ENCODE measurements at regions not wholly inside any gene's neighbourhood (a gene's known extent, or its start where the extent isn't known, plus 50 kb on each side); places are given as distances from the start of the nearest gene placed in this dataset.

- H3K36me3 ChIP-seq (ENCODE audit: insufficient read depth, low read length) = no peaks in the 10 kb centered on the region
- H3K27me3 ChIP-seq (ENCODE audit: insufficient read depth, low read depth, low read length) = no peaks in the 10 kb centered on the region
- H4K20me1 ChIP-seq (ENCODE audit: insufficient read depth) = no peaks in the 10 kb centered on the region
- no peak overlapping the region for H3K4me3 ChIP-seq (ENCODE audit: low read length)
- H3K9me2 ChIP-seq (ENCODE audit: insufficient read depth, low read length) = no peaks in the 10 kb centered on the region
- TF ChIP-seq CTCF (IDR thresholded peaks at IDR 0.05; ENCODE audit: poor library complexity, severe bottlenecking) (no peak), MXI1 (conservative IDR thresholded peaks at IDR 0.05; ENCODE audit: poor library complexity, severe bottlenecking) (no peak), EP300 (conservative IDR thresholded peaks at IDR 0.05; ENCODE audit: poor library complexity, severe bottlenecking) (no peak), SMC3 (conservative IDR thresholded peaks at IDR 0.05; ENCODE audit: poor library complexity) (no peak)
- no peak overlapping the region for H2AFZ ChIP-seq (ENCODE audit: low read depth, low read length)
- no peak overlapping the region for H3K27ac ChIP-seq (ENCODE audit: low read length)
- H3F3A ChIP-seq (ENCODE audit: insufficient read depth, low read length, poor library complexity, severe bottlenecking) = no peaks in the 10 kb centered on the region
- no peaks in the 10 kb centered on the region for H3K9me3 ChIP-seq (ENCODE audit: low read length)
- no peak overlapping the region for H3K4me2 ChIP-seq (ENCODE audit: low read length)
- no peaks in the 10 kb centered on the region for H3K79me2 ChIP-seq (replicated peaks; ENCODE audit: insufficient read depth, low read length)
- H3K9ac ChIP-seq (ENCODE audit: low read length) = no peak overlapping the region
Observed at GRCh38 chr12:125776212-125776611, 711.0 kb downstream of the AACS start.

GRCh38 chr12:125786143-125786542 is 720.9 kb downstream of the AACS start:
- Histone ChIP-seq H3K9me3 (ENCODE audit: low read length) (no peaks in the 10 kb centered on the region), H3K79me2 (replicated peaks; ENCODE audit: insufficient read depth, low read length) (no peaks in the 10 kb centered on the region), H3K36me3 (ENCODE audit: insufficient read depth, low read length) (no peaks in the 10 kb centered on the region), H3K27me3 (ENCODE audit: insufficient read depth, low read depth, low read length) (no peaks in the 10 kb centered on the region), H3F3A (ENCODE audit: insufficient read depth, low read length, poor library complexity, severe bottlenecking) (no peaks in the 10 kb centered on the region), H2AFZ (ENCODE audit: low read depth, low read length) (no peak overlapping the region), H3K4me3 (ENCODE audit: low read length) (no peak overlapping the region), H3K9me2 (ENCODE audit: insufficient read depth, low read length) (no peaks in the 10 kb centered on the region), H3K4me2 (ENCODE audit: low read length) (no peak overlapping the region), H3K27ac (ENCODE audit: low read length) (no peak overlapping the region), H3K9ac (ENCODE audit: low read length) (no peak overlapping the region), H4K20me1 (ENCODE audit: insufficient read depth) (no peaks in the 10 kb centered on the region)
- TF ChIP-seq EP300 (conservative IDR thresholded peaks at IDR 0.05; ENCODE audit: poor library complexity, severe bottlenecking) (no peak), REST (IDR thresholded peaks at IDR 0.05; ENCODE audit: borderline replicate concordance) (no peak), CTCF (IDR thresholded peaks at IDR 0.05; ENCODE audit: poor library complexity, severe bottlenecking) (no peak), SMC3 (conservative IDR thresholded peaks at IDR 0.05; ENCODE audit: poor library complexity) (no peak)

GRCh38 chr12:125794401-125794800 is 729.2 kb downstream of the AACS start:
- Histone ChIP-seq H3K4me2 (ENCODE audit: low read length) (no peak overlapping the region), H3K27ac (ENCODE audit: low read length) (no peak overlapping the region), H3K9me2 (ENCODE audit: insufficient read depth, low read length) (no peaks in the 10 kb centered on the region), H3F3A (ENCODE audit: insufficient read depth, low read length, poor library complexity, severe bottlenecking) (no peaks in the 10 kb centered on the region), H3K27me3 (ENCODE audit: insufficient read depth, low read depth, low read length) (no peaks in the 10 kb centered on the region), H3K9me3 (ENCODE audit: low read length) (no peaks in the 10 kb centered on the region), H3K36me3 (ENCODE audit: insufficient read depth, low read length) (no peaks in the 10 kb centered on the region), H2AFZ (ENCODE audit: low read depth, low read length) (no peak overlapping the region), H3K9ac (ENCODE audit: low read length) (no peak overlapping the region), H3K4me3 (ENCODE audit: low read length) (no peak overlapping the region), H4K20me1 (ENCODE audit: insufficient read depth) (no peaks in the 10 kb centered on the region), H3K79me2 (replicated peaks; ENCODE audit: insufficient read depth, low read length) (no peaks in the 10 kb centered on the region)
- no peak for TF ChIP-seq REST (IDR thresholded peaks at IDR 0.05; ENCODE audit: borderline replicate concordance)
- TF ChIP-seq MXI1 (conservative IDR thresholded peaks at IDR 0.05; ENCODE audit: poor library complexity, severe bottlenecking) = no peak
- TF ChIP-seq TAF1 (IDR thresholded peaks at IDR 0.05; ENCODE audit: low read depth) = no peak
- TF ChIP-seq EZH2 (IDR thresholded peaks at IDR 0.05; ENCODE audit: borderline replicate concordance, insufficient read depth, low read length, poor library complexity, severe bottlenecking) = no peak
